ENCODE measurements at regions not wholly inside any gene's neighbourhood (a gene's known extent, or its start where the extent isn't known, plus 50 kb on each side); places are given as distances from the start of the nearest gene placed in this dataset.

- ChIA-PET POLR2A (no interaction called here), CTCF (no interaction called here)
- dilution Hi-C loops (cut with MboI; ENCODE audit: extremely low pct_ligation_motif_present, low sequenced_read_pairs), result no loop called here
- DNase-seq (ENCODE audit: low read depth, low spot score) (no peak), FAIRE-seq (no peak)
- Histone ChIP-seq H3K4me3 (replicated peaks in 1 of 3; ENCODE audit: insufficient read depth in 1 of 3, low read depth in 1 of 3, low read length in 3 of 3) (no peak overlapping the region), H2AFZ (ENCODE audit: low read depth, low read length) (no peak overlapping the region), H3K4me2 (ENCODE audit: insufficient read depth, low read length) (no peak overlapping the region), H3K27ac (ENCODE audit: insufficient read depth, low read depth, low read length) (no peak overlapping the region), H3K36me3 (ENCODE audit: control insufficient read depth in 2 of 2, extremely low read depth in 1 of 2, insufficient read depth in 2 of 2, low read length in 2 of 2) (no peaks in the 10 kb centered on the region), H3K9me3 (replicated peaks; ENCODE audit: control insufficient read depth, insufficient read depth, low read length) (no peaks in the 10 kb centered on the region), H4K20me1 (replicated peaks; ENCODE audit: control insufficient read depth, extremely low read depth, insufficient read depth, low read length) (no peaks in the 10 kb centered on the region), H3K9me1 (replicated peaks; ENCODE audit: control insufficient read depth, extremely low read depth, insufficient read depth, low read length) (no peaks in the 10 kb centered on the region), H3K27me3 (ENCODE audit: control insufficient read depth in 2 of 2, insufficient read depth in 2 of 2, low read length in 2 of 2) (no peaks in the 10 kb centered on the region), H3K9ac (replicated peaks; ENCODE audit: extremely low read depth, insufficient read depth, low read length) (no peak overlapping the region), H3K79me2 (ENCODE audit: control insufficient read depth, insufficient read depth, low read length) (no peaks in the 10 kb centered on the region), H3K4me1 (ENCODE audit: control insufficient read depth, extremely low read depth, insufficient read depth, low read length) (no peaks in the 10 kb centered on the region)
- intact Hi-C loops (cut with micrococcal nuclease), result no loop called here
- no peak for TF ChIP-seq FOS (IDR thresholded peaks at IDR 0.05; ENCODE audit: borderline replicate concordance, insufficient read depth, low read length)
- no TSS peak for BruUV-seq (replicated peaks)
These were observed 122.7 kb upstream of the SPDL1 start for GRCh38 chr5:169460896-169461295.

- BruUV-seq (replicated peaks), result no TSS peak
- Histone ChIP-seq H3K27me3 (ENCODE audit: control insufficient read depth in 2 of 2, insufficient read depth in 2 of 2, low read length in 2 of 2) (no peaks in the 10 kb centered on the region), H3K79me2 (ENCODE audit: control insufficient read depth, insufficient read depth, low read length) (no peaks in the 10 kb centered on the region), H3K9ac (replicated peaks; ENCODE audit: extremely low read depth, insufficient read depth, low read length) (no peak overlapping the region), H3K9me3 (replicated peaks; ENCODE audit: control insufficient read depth, insufficient read depth, low read length) (no peaks in the 10 kb centered on the region), H3K4me3 (replicated peaks in 1 of 3; ENCODE audit: insufficient read depth in 1 of 3, low read depth in 1 of 3, low read length in 3 of 3) (no peak overlapping the region), H4K20me1 (replicated peaks; ENCODE audit: control insufficient read depth, extremely low read depth, insufficient read depth, low read length) (no peaks in the 10 kb centered on the region), H3K36me3 (ENCODE audit: control insufficient read depth in 2 of 2, extremely low read depth in 1 of 2, insufficient read depth in 2 of 2, low read length in 2 of 2) (no peaks in the 10 kb centered on the region), H2AFZ (ENCODE audit: low read depth, low read length) (no peak overlapping the region), H3K9me1 (replicated peaks; ENCODE audit: control insufficient read depth, extremely low read depth, insufficient read depth, low read length) (no peaks in the 10 kb centered on the region), H3K4me1 (ENCODE audit: control insufficient read depth, extremely low read depth, insufficient read depth, low read length) (no peaks in the 10 kb centered on the region), H3K27ac (ENCODE audit: insufficient read depth, low read depth, low read length) (no peak overlapping the region), H3K4me2 (ENCODE audit: insufficient read depth, low read length) (no peak overlapping the region)
- ChIA-PET POLR2A (no interaction called here), CTCF (no interaction called here)
- dilution Hi-C loops (cut with MboI; ENCODE audit: extremely low pct_ligation_motif_present, low sequenced_read_pairs) (no loop called here), intact Hi-C loops (cut with micrococcal nuclease) (no loop called here)
- no peak for FAIRE-seq
- no peak for DNase-seq (ENCODE audit: low read depth, low spot score)
- TF ChIP-seq MAX (IDR thresholded peaks at IDR 0.05; ENCODE audit: insufficient read depth, insufficient read length) (no peak), JUN (IDR thresholded peaks at IDR 0.05; ENCODE audit: borderline replicate concordance, insufficient read depth, insufficient read length, low read depth) (no peak), MYC (IDR thresholded peaks at IDR 0.05; ENCODE audit: low read depth, low read length) (no peak), EZH2 (IDR thresholded peaks at IDR 0.05; ENCODE audit: borderline replicate concordance, low read depth, low read length, severe bottlenecking) (no peak), FOS (IDR thresholded peaks at IDR 0.05; ENCODE audit: borderline replicate concordance, insufficient read depth, low read length) (no peak), POLR2A (IDR thresholded peaks at IDR 0.05; ENCODE audit: low read depth, low read length) (no peak), GATA2 (IDR thresholded peaks at IDR 0.05; ENCODE audit: insufficient read depth, insufficient read length, low read depth, low read length) (no peak)
These were observed 123.5 kb upstream of the SPDL1 start for GRCh38 chr5:169460123-169460522.

All from endothelial cell of umbilical vein (primary cell).